ENCODE measurements at regions not wholly inside any gene's neighbourhood (a gene's known extent, or its start where the extent isn't known, plus 50 kb on each side); places are given as distances from the start of the nearest gene placed in this dataset.
"Not testable (repeated sequence)": the region's sequence is repeated elsewhere in the genome, so short reads cannot be mapped to it uniquely, and the experiment has no call there.

DNA sequence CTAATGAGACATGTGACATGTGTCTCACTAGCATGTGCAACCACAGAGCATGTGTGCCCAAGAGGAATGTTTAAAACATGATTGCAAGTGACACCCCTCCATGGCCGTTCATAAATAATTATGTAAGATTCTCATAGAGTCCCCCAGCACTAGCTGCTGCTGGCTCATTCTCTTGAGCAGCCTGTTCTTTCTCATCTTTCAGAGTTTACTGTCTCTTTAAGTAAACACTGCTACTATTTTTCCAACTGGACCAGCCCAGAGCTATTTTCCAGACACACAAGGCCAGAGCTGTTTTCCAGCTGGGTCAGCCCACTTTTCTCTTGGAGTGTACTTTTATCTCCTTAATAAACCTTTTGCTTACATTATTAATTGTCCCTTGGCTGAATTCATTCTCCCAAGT, 326.8 kb upstream of the DLGAP1 start:
- 60 to 100% methylated on average over 1 of the region's 1 CpG for WGBS, 2 experiments (ENCODE audit: insufficient coverage in 2 of 2)
- Histone ChIP-seq H3K36me3 (ENCODE audit: control insufficient read depth, insufficient read depth, low read length) (no peaks in the 10 kb centered on the region), H3K4me3 (ENCODE audit: extremely low read depth, insufficient read depth, low read length, poor library complexity, severe bottlenecking) (no peak overlapping the region), H3K9me3 (ENCODE audit: control insufficient read depth, low read length) (peaks cover 2% of the 10 kb centered on the region), H3K27ac (ENCODE audit: low read depth, low read length, severe bottlenecking) (no peak overlapping the region), H3K4me1 (ENCODE audit: control insufficient read depth, insufficient read depth, low read length, poor library complexity, severe bottlenecking) (no peaks in the 10 kb centered on the region)

DNA sequence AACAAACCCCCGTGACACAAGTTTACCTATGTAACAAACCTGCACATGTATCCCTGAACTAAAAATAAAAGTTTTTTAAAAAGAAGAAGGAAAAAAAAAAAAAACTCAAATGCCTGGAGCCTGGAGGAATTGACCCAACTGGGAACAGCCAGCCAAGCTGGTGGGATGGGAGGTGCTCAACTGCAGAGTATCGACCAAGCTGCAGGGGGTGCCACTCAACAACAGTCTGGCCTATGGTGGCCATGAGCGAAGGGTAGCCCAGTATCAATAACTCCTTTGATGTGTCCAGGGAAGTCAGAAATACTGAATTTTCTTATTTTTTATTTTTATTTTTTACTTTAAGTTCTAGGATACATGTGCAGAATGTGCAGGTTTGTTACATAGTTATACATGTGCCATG, 310.3 kb upstream of the DLGAP1 start:
- 92 to 93% methylated on average over 1 of the region's 3 CpGs for WGBS, 2 experiments (ENCODE audit: insufficient coverage in 2 of 2)
- H3K9me3 ChIP-seq (ENCODE audit: control insufficient read depth, low read length) = no peaks in the 10 kb centered on the region
- H3K27ac ChIP-seq (ENCODE audit: low read depth, low read length, severe bottlenecking) = no peak overlapping the region
- H3K4me3 ChIP-seq (ENCODE audit: extremely low read depth, insufficient read depth, low read length, poor library complexity, severe bottlenecking) = no peak overlapping the region
- H3K36me3 ChIP-seq (ENCODE audit: control insufficient read depth, insufficient read depth, low read length) = no peaks in the 10 kb centered on the region
- H3K4me1 ChIP-seq (ENCODE audit: control insufficient read depth, insufficient read depth, low read length, poor library complexity, severe bottlenecking) = no peaks in the 10 kb centered on the region

DNA sequence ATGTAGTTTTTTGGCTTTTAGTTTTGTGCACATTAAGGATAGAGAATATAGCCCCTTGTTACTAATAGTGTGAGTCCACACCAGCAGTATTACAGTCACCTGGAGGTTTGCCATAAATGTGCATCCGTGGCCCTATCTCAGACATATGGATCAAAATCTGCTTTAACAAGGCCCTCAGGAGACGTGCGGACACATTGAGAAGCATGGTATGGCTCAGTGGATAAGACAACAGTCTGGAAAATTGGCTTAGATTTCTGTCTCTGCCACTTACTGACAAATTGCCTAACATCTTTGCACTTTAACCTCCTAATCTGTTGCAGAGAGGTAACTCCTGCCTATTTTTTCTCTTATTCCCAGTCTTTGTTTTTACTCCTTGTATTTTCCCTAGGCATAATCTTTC, 307.2 kb upstream of the DLGAP1 start:
- H3K4me3 ChIP-seq (ENCODE audit: extremely low read depth, insufficient read depth, low read length, poor library complexity, severe bottlenecking) = no peak overlapping the region
- 69 to 76% methylated on average over 2 to 3 of the region's 3 CpGs for WGBS, 2 experiments (ENCODE audit: insufficient coverage in 2 of 2)
- no peak overlapping the region for H3K27ac ChIP-seq (ENCODE audit: low read depth, low read length, severe bottlenecking)
- no peaks in the 10 kb centered on the region for H3K9me3 ChIP-seq (ENCODE audit: control insufficient read depth, low read length)
- H3K4me1 ChIP-seq (ENCODE audit: control insufficient read depth, insufficient read depth, low read length, poor library complexity, severe bottlenecking) = peaks cover 3% of the 10 kb centered on the region
- no peaks in the 10 kb centered on the region for H3K36me3 ChIP-seq (ENCODE audit: control insufficient read depth, insufficient read depth, low read length)

DNA sequence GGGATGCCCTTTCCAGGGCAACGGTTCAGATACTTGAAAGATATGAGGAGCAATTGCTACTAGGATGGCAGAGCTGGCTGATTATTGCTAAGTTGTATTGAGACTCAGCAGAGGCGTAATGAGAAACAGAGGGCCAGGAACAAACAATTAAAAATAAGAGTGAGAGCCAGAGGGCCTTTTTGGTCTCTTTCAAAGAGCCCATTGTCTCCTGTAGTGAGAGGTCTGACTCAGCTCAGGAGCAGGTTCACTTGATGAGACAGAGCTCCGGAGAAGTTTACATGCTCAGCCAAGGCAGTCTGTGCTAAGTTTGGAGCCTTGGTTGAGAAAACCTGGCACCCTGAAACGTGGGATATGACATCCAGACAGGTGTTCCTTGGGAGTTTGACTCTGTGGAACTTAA, 303.9 kb upstream of the DLGAP1 start:
- Histone ChIP-seq H3K27ac (ENCODE audit: low read depth, low read length, severe bottlenecking) (no peak overlapping the region), H3K36me3 (ENCODE audit: control insufficient read depth, insufficient read depth, low read length) (no peaks in the 10 kb centered on the region), H3K4me1 (ENCODE audit: control insufficient read depth, insufficient read depth, low read length, poor library complexity, severe bottlenecking) (peaks cover 3% of the 10 kb centered on the region), H3K9me3 (ENCODE audit: control insufficient read depth, low read length) (no peaks in the 10 kb centered on the region), H3K4me3 (ENCODE audit: extremely low read depth, insufficient read depth, low read length, poor library complexity, severe bottlenecking) (no peak overlapping the region)
- 72 to 74% methylated on average over 4 of the region's 4 CpGs for WGBS, 2 experiments (ENCODE audit: insufficient coverage in 2 of 2)

GRCh38 chr18:4755848-4756247, 300.7 kb upstream of the DLGAP1 start:
- no peaks in the 10 kb centered on the region for H3K36me3 ChIP-seq (ENCODE audit: control insufficient read depth, insufficient read depth, low read length)
- no peak overlapping the region for H3K4me3 ChIP-seq (ENCODE audit: extremely low read depth, insufficient read depth, low read length, poor library complexity, severe bottlenecking)
- no peaks in the 10 kb centered on the region for H3K9me3 ChIP-seq (ENCODE audit: control insufficient read depth, low read length)
- H3K27ac ChIP-seq (ENCODE audit: low read depth, low read length, severe bottlenecking) = no peak overlapping the region
- peaks cover 3% of the 10 kb centered on the region for H3K4me1 ChIP-seq (ENCODE audit: control insufficient read depth, insufficient read depth, low read length, poor library complexity, severe bottlenecking)
- 89% methylated on average over 3 of the region's 4 CpGs for WGBS, 2 experiments (ENCODE audit: insufficient coverage in 2 of 2)

GRCh38 chr18:4753151-4753550, 298.0 kb upstream of the DLGAP1 start:
- 77 to 86% methylated on average over 4 to 5 of the region's 6 CpGs for WGBS, 2 experiments (ENCODE audit: insufficient coverage in 2 of 2)
- not testable (repeated sequence) for H3K4me1 ChIP-seq (ENCODE audit: control insufficient read depth, insufficient read depth, low read length, poor library complexity, severe bottlenecking); H3K9me3 ChIP-seq (ENCODE audit: control insufficient read depth, low read length); H3K4me3 ChIP-seq (ENCODE audit: extremely low read depth, insufficient read depth, low read length, poor library complexity, severe bottlenecking); H3K36me3 ChIP-seq (ENCODE audit: control insufficient read depth, insufficient read depth, low read length); H3K27ac ChIP-seq (ENCODE audit: low read depth, low read length, severe bottlenecking)

DNA sequence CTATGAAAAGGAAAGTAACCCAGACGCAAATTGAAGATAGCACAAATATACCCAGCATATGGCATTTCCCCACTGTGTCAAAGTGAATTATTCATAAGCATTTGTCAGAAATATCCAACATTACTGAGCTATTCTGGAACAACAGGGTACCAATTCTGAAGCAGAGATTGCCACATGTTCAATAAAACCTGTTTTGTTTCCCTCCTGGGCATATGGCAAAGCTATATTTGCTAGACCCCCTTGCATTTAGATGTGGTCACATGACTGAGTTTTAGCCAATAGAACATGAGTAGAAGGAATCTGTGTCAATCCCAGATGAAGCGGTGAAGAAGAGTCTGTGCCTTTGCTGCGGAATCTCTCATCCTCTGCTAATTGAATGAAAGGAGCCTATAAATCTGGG, 296.4 kb upstream of the DLGAP1 start:
- no peaks in the 10 kb centered on the region for H3K9me3 ChIP-seq (ENCODE audit: control insufficient read depth, low read length)
- H3K4me1 ChIP-seq (ENCODE audit: control insufficient read depth, insufficient read depth, low read length, poor library complexity, severe bottlenecking) = no peaks in the 10 kb centered on the region
- H3K27ac ChIP-seq (ENCODE audit: low read depth, low read length, severe bottlenecking) = no peak overlapping the region
- 60 to 100% methylated on average over 1 to 2 of the region's 3 CpGs for WGBS, 2 experiments (ENCODE audit: insufficient coverage in 2 of 2)
- no peaks in the 10 kb centered on the region for H3K36me3 ChIP-seq (ENCODE audit: control insufficient read depth, insufficient read depth, low read length)
- no peak overlapping the region for H3K4me3 ChIP-seq (ENCODE audit: extremely low read depth, insufficient read depth, low read length, poor library complexity, severe bottlenecking)

DNA sequence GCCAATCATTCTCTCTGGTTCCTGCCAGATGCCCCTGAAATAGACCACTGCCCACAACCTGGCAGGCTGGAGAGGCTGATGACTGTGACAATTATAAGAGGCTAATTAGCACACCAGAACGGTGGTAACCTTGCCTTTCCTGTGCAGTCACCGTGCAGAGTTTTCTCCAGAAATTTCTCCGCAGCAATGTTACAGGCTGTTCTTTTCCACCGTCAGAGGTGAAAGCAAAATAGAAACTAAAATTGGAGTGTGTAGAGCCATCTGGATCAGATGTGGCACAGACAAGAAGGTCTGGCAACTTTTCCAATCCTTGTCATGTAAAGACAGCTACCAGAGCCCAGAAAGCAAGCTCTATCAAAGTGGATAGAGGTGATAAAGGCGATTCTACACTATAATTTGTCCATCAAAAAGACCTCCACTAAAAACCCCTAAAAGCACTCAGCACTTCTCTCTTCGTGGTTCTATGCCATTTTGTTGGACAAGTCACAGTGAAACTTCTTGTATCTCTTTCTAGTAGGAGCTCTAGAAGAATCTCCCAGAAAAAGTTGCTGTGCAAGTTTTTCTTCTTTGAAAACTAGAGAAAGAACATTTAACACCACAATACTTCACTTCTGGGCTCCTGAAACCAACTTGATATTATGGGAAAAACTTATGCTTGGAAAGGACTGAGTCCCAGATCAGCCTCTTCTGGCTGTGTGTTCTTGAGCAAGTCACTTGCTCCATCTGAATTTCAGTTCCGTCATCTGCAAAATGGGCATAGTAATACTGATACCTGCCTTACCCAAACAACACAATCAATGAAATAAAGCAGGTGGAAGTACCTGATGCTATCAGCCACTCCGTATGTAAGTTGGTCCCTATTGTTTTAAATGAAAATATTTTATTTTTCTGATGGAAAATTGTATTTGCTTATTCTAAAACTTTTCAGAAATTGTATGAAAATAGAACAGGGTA, 295.6 kb upstream of the DLGAP1 start:
- WGBS, 2 experiments (ENCODE audit: insufficient coverage in 2 of 2) = 83 to 95% methylated on average over 2 to 5 of the region's 8 CpGs

DNA sequence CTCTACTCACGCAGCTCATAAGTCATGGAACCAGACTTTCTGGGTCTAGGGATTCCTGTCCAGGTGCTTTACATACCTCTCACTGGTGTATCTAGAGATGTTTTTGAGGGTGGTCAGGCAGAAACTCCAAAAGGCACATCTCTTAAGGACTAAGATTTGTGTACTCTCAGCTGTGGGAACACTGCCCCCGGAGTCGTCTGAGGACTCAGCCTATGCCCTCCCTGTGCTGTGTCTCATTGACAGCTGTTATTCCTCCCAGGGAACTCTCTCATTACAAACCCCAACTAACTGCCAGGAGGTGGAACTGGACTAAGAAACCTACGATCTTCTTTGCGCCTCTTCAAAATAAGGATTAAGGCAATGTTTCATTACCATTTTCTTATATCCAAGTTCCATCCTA, 293.9 kb upstream of the DLGAP1 start:
- H3K4me1 ChIP-seq (ENCODE audit: control insufficient read depth, insufficient read depth, low read length, poor library complexity, severe bottlenecking) = no peaks in the 10 kb centered on the region
- no peaks in the 10 kb centered on the region for H3K9me3 ChIP-seq (ENCODE audit: control insufficient read depth, low read length)
- H3K4me3 ChIP-seq (ENCODE audit: extremely low read depth, insufficient read depth, low read length, poor library complexity, severe bottlenecking) = no peak overlapping the region
- H3K27ac ChIP-seq (ENCODE audit: low read depth, low read length, severe bottlenecking) = no peak overlapping the region
- H3K36me3 ChIP-seq (ENCODE audit: control insufficient read depth, insufficient read depth, low read length) = no peaks in the 10 kb centered on the region
- WGBS, 2 experiments (ENCODE audit: insufficient coverage in 2 of 2) = 80 to 92% methylated on average over 5 of the region's 5 CpGs

More for the DNA sequence above, 295.6 kb upstream of the DLGAP1 start:
- Histone ChIP-seq H3K27ac (ENCODE audit: low read depth, low read length, severe bottlenecking) (no peak overlapping the region), H3K4me1 (ENCODE audit: control insufficient read depth, insufficient read depth, low read length, poor library complexity, severe bottlenecking) (no peaks in the 10 kb centered on the region), H3K4me3 (ENCODE audit: extremely low read depth, insufficient read depth, low read length, poor library complexity, severe bottlenecking) (no peak overlapping the region), H3K9me3 (ENCODE audit: control insufficient read depth, low read length) (no peaks in the 10 kb centered on the region), H3K36me3 (ENCODE audit: control insufficient read depth, insufficient read depth, low read length) (no peaks in the 10 kb centered on the region)

DNA sequence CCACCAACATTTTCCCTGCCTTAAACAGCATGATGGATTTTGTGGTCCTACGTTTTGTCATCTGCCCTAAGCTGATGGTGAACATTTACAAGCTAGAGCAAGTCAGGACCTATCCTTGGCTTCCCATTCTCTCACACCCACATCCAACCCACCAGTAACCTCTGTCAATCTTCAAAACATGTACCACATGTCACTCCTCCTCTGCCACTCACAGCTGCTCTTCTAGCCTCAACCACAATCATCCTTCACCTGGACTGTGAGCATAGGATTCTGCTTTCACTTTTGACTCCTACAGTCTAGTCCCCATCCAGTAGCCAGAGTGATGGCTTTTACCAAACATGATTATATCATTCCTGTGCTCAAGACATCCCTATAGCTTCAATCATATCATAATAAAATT, 279.8 kb upstream of the DLGAP1 start:
- Histone ChIP-seq H3K36me3 (ENCODE audit: control insufficient read depth, insufficient read depth, low read length) (no peaks in the 10 kb centered on the region), H3K9me3 (ENCODE audit: control insufficient read depth, low read length) (no peaks in the 10 kb centered on the region), H3K4me3 (ENCODE audit: extremely low read depth, insufficient read depth, low read length, poor library complexity, severe bottlenecking) (no peak overlapping the region), H3K27ac (ENCODE audit: low read depth, low read length, severe bottlenecking) (no peak overlapping the region), H3K4me1 (ENCODE audit: control insufficient read depth, insufficient read depth, low read length, poor library complexity, severe bottlenecking) (no peaks in the 10 kb centered on the region)
- 69 to 100% methylated on average over 1 of the region's 1 CpG for WGBS, 2 experiments (ENCODE audit: insufficient coverage in 2 of 2)

DNA sequence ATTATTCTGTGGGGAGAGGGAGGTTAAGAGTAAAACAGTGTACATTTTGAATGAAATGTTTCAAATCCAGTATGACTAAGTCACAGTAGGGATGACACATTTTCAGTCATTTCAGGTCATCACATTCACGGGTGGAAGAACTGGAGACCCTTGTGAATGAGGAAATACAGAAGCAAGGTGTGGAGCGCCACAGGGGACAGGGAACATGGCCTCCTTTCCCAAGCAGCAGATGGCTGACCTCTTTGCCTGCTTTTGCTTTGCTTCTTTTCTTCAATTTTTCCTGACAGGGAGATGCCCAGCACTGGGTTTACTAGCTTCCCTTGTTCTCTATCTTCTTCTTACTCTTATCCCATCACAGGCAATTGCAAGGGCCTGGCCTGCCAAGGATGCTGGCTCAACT, 278.9 kb upstream of the DLGAP1 start:
- Histone ChIP-seq H3K9me3 (ENCODE audit: control insufficient read depth, low read length) (no peaks in the 10 kb centered on the region), H3K4me1 (ENCODE audit: control insufficient read depth, insufficient read depth, low read length, poor library complexity, severe bottlenecking) (no peaks in the 10 kb centered on the region), H3K4me3 (ENCODE audit: extremely low read depth, insufficient read depth, low read length, poor library complexity, severe bottlenecking) (no peak overlapping the region), H3K36me3 (ENCODE audit: control insufficient read depth, insufficient read depth, low read length) (no peaks in the 10 kb centered on the region), H3K27ac (ENCODE audit: low read depth, low read length, severe bottlenecking) (no peak overlapping the region)
- 84 to 90% methylated on average over 2 of the region's 2 CpGs for WGBS, 2 experiments (ENCODE audit: insufficient coverage in 2 of 2)
